ENCODE measurements at regions not wholly inside any gene's neighbourhood (a gene's known extent, or its start where the extent isn't known, plus 50 kb on each side); places are given as distances from the start of the nearest gene placed in this dataset.

DNA sequence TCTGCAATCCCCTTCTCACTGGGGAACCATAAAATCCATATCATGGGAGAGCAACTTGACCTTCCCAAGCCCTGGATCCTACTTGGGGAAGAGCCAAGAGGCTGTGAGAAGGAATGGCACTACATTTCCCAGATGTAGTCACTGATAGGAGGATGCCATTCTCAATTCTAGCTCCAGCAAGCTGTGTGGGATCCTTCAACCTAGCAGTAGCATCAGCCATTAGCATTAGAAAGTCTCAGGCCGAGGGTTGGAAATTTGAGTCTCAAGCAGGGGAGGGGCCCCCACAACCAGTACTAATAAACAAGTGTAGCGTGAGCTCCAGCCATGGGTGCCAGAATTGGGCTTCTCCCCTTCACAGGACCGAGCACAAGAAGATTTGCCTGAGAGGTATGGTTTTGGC lies 84.3 kb upstream of the NELL2 start:
- no peak for TF ChIP-seq POLR2A (IDR thresholded peaks at IDR 0.05)
- TF ChIP-seq, protein P1, sequence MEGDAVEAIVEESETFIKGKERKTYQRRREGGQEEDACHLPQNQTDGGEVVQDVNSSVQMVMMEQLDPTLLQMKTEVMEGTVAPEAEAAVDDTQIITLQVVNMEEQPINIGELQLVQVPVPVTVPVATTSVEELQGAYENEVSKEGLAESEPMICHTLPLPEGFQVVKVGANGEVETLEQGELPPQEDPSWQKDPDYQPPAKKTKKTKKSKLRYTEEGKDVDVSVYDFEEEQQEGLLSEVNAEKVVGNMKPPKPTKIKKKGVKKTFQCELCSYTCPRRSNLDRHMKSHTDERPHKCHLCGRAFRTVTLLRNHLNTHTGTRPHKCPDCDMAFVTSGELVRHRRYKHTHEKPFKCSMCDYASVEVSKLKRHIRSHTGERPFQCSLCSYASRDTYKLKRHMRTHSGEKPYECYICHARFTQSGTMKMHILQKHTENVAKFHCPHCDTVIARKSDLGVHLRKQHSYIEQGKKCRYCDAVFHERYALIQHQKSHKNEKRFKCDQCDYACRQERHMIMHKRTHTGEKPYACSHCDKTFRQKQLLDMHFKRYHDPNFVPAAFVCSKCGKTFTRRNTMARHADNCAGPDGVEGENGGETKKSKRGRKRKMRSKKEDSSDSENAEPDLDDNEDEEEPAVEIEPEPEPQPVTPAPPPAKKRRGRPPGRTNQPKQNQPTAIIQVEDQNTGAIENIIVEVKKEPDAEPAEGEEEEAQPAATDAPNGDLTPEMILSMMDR (IDR thresholded peaks at IDR 0.05) = no peak
